ENCODE measurements at regions not wholly inside any gene's neighbourhood (a gene's known extent, or its start where the extent isn't known, plus 50 kb on each side); places are given as distances from the start of the nearest gene placed in this dataset.

DNA sequence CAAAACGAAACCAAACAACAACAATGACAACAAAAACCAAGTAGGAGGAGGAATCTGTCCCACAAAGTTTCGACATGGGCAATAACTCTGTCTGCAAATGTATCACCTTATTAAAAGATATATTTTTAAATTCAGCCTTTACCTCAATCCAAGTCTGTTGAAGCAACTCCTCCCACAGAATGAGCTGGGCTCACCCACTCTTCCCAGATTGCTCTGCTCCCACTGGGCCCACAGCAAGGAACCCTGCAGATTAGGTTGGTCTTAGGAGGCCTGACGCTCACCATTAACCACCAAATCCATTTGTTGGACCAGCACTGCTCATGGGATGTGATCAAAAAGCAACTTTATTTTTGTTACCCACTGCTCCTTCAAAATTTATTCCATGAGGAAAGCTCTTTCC lies 114.7 kb upstream of the CDC42BPA start:
- no peaks in the 10 kb centered on the region for H3F3A ChIP-seq (ENCODE audit: low read depth)
- H3K4me3 ChIP-seq (ENCODE audit: low read length, poor library complexity, severe bottlenecking), result no peak overlapping the region
- H2AFZ ChIP-seq (ENCODE audit: low read length), result no peak overlapping the region
- no peaks in the 10 kb centered on the region for H3K9me2 ChIP-seq (replicated peaks; ENCODE audit: low read depth, low read length)
- H3K27me3 ChIP-seq (ENCODE audit: insufficient read depth, low read length, poor library complexity, severe bottlenecking), result no peaks in the 10 kb centered on the region
- TF ChIP-seq, protein P1, sequence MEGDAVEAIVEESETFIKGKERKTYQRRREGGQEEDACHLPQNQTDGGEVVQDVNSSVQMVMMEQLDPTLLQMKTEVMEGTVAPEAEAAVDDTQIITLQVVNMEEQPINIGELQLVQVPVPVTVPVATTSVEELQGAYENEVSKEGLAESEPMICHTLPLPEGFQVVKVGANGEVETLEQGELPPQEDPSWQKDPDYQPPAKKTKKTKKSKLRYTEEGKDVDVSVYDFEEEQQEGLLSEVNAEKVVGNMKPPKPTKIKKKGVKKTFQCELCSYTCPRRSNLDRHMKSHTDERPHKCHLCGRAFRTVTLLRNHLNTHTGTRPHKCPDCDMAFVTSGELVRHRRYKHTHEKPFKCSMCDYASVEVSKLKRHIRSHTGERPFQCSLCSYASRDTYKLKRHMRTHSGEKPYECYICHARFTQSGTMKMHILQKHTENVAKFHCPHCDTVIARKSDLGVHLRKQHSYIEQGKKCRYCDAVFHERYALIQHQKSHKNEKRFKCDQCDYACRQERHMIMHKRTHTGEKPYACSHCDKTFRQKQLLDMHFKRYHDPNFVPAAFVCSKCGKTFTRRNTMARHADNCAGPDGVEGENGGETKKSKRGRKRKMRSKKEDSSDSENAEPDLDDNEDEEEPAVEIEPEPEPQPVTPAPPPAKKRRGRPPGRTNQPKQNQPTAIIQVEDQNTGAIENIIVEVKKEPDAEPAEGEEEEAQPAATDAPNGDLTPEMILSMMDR (conservative IDR thresholded peaks at IDR 0.05; ENCODE audit: low read length), result no peak
- TF ChIP-seq EZH2phosphoT487 (IDR thresholded peaks at IDR 0.05; ENCODE audit: borderline replicate concordance), result no peak
- no peak overlapping the region for H3K4me2 ChIP-seq (ENCODE audit: low read depth, low read length, poor library complexity, severe bottlenecking)
- no peaks in the 10 kb centered on the region for H3K9me3 ChIP-seq (ENCODE audit: insufficient read depth, low read depth, low read length)
- H3K9ac ChIP-seq (ENCODE audit: low read depth, low read length, poor library complexity, severe bottlenecking), result no peak overlapping the region
- no peaks in the 10 kb centered on the region for H3K79me2 ChIP-seq (ENCODE audit: insufficient read depth, low read length)
- no peaks in the 10 kb centered on the region for H3K4me1 ChIP-seq (ENCODE audit: insufficient read depth, low read length, poor library complexity, severe bottlenecking)
- H3K36me3 ChIP-seq (ENCODE audit: insufficient read depth, low read length), result no peaks in the 10 kb centered on the region
- no peaks in the 10 kb centered on the region for H4K20me1 ChIP-seq (ENCODE audit: insufficient read depth, low read length, poor library complexity, severe bottlenecking)

- Histone ChIP-seq H3K9ac (ENCODE audit: low read depth, low read length, poor library complexity, severe bottlenecking) (no peak overlapping the region), H3K27me3 (ENCODE audit: insufficient read depth, low read length, poor library complexity, severe bottlenecking) (no peaks in the 10 kb centered on the region), H3K4me3 (ENCODE audit: low read length, poor library complexity, severe bottlenecking) (no peak overlapping the region), H3K4me1 (ENCODE audit: insufficient read depth, low read length, poor library complexity, severe bottlenecking) (no peaks in the 10 kb centered on the region), H2AFZ (ENCODE audit: low read length) (0 out of 2 replicates have a peak overlapping the region, but pooled peaks have one; percentile 54), H3K4me2 (ENCODE audit: low read depth, low read length, poor library complexity, severe bottlenecking) (no peak overlapping the region), H3K9me2 (replicated peaks; ENCODE audit: low read depth, low read length) (no peaks in the 10 kb centered on the region), H3K9me3 (ENCODE audit: insufficient read depth, low read depth, low read length) (no peaks in the 10 kb centered on the region), H3F3A (ENCODE audit: low read depth) (no peaks in the 10 kb centered on the region), H4K20me1 (ENCODE audit: insufficient read depth, low read length, poor library complexity, severe bottlenecking) (no peaks in the 10 kb centered on the region), H3K36me3 (ENCODE audit: insufficient read depth, low read length) (no peaks in the 10 kb centered on the region), H3K79me2 (ENCODE audit: insufficient read depth, low read length) (no peaks in the 10 kb centered on the region)
- no peak for TF ChIP-seq EZH2phosphoT487 (IDR thresholded peaks at IDR 0.05; ENCODE audit: borderline replicate concordance)
- TF ChIP-seq, protein P1 (conservative IDR thresholded peaks at IDR 0.05; ENCODE audit: low read length), result no peak
These were observed 113.9 kb upstream of the CDC42BPA start for GRCh38 chr1:227432181-227432535.

- TF ChIP-seq EZH2phosphoT487 (IDR thresholded peaks at IDR 0.05; ENCODE audit: borderline replicate concordance), result no peak
- TF ChIP-seq, protein P1 (conservative IDR thresholded peaks at IDR 0.05; ENCODE audit: low read length), result no peak
- no peaks in the 10 kb centered on the region for H3K9me2 ChIP-seq (replicated peaks; ENCODE audit: low read depth, low read length)
- H3K4me3 ChIP-seq (ENCODE audit: low read length, poor library complexity, severe bottlenecking), result no peak overlapping the region
- no peak overlapping the region for H2AFZ ChIP-seq (ENCODE audit: low read length)
- H4K20me1 ChIP-seq (ENCODE audit: insufficient read depth, low read length, poor library complexity, severe bottlenecking), result no peaks in the 10 kb centered on the region
- H3K79me2 ChIP-seq (ENCODE audit: insufficient read depth, low read length), result no peaks in the 10 kb centered on the region
- H3K4me1 ChIP-seq (ENCODE audit: insufficient read depth, low read length, poor library complexity, severe bottlenecking), result no peaks in the 10 kb centered on the region
- no peak overlapping the region for H3K4me2 ChIP-seq (ENCODE audit: low read depth, low read length, poor library complexity, severe bottlenecking)
- no peaks in the 10 kb centered on the region for H3K27me3 ChIP-seq (ENCODE audit: insufficient read depth, low read length, poor library complexity, severe bottlenecking)
- H3K36me3 ChIP-seq (ENCODE audit: insufficient read depth, low read length), result no peaks in the 10 kb centered on the region
- H3K9ac ChIP-seq (ENCODE audit: low read depth, low read length, poor library complexity, severe bottlenecking), result no peak overlapping the region
- no peaks in the 10 kb centered on the region for H3K9me3 ChIP-seq (ENCODE audit: insufficient read depth, low read depth, low read length)
- no peaks in the 10 kb centered on the region for H3F3A ChIP-seq (ENCODE audit: low read depth)
These were observed 111.4 kb upstream of the CDC42BPA start for GRCh38 chr1:227429447-227430359.

All from Loucy (cell line).